IgD-negative memory B cell (primary cell): ENCODE measurements at regions not wholly inside any gene's neighbourhood (a gene's known extent, or its start where the extent isn't known, plus 50 kb on each side); places are given as distances from the start of the nearest gene placed in this dataset.

ENCODE experiments used
- H3K27ac Mint-ChIP-seq, 3 donors: one replicate each; pipeline ENCODE4 v1.8.0; 2020 to 2022; ENCODE audit warnings: mild to moderate bottlenecking in 3 of 3, mixed read lengths in 3 of 3, moderate library complexity in 1 of 3
- H3K27me3 Mint-ChIP-seq: one replicate; pipeline ENCODE4 v1.8.0; 2021; ENCODE audit warnings: mixed read lengths
- H3K36me3 Mint-ChIP-seq: one replicate; pipeline ENCODE4 v1.8.0; 2020; ENCODE audit warnings: mild to moderate bottlenecking, mixed read lengths
- H3K4me1 Mint-ChIP-seq, 3 donors: one replicate each; pipeline ENCODE4 v1.8.0; 2020 to 2022; ENCODE audit warnings: mixed read lengths in 3 of 3, mild to moderate bottlenecking in 1 of 3
- H3K4me3 Mint-ChIP-seq, 4 donors: one replicate each; pipeline ENCODE4 v1.8.0; 2020 to 2022; ENCODE audit warnings: mild to moderate bottlenecking in 4 of 4, mixed read lengths in 4 of 4, moderate library complexity in 3 of 4
- H3K9me3 Mint-ChIP-seq, 3 donors: one replicate each; pipeline ENCODE4 v1.8.0; 2020 to 2021; ENCODE audit warnings: mixed read lengths in 3 of 3, mild to moderate bottlenecking in 1 of 3

DNA sequence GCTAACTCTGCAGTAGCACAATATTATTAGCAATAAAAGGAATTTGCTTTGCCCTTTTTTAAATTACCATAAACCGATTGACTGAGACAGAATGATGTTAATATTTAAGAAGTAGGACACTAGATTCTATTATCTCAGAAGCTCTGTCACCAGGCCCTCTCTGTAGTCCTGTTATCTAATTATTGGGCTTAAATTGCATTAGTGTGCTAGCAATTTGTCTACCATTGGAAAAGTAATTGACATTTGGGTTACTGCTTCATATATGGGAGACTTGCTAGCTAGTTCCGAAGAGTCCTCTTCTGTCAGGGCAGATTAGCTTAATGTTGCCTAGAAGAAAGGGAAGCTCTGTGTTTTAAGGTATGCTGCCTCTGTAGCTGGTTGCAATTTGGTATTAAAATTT is 1107.3 kb upstream of the EEF2KMT start:
- H3K4me1 Mint-ChIP-seq, result no peaks in the 10 kb centered on the region
- no peak overlapping the region for H3K27ac Mint-ChIP-seq
- peaks cover 6 to 18% (median 11%) of the 10 kb centered on the region in 3 donors for H3K9me3 Mint-ChIP-seq
- no peak overlapping the region for H3K4me3 Mint-ChIP-seq
- no peaks in the 10 kb centered on the region for H3K36me3 Mint-ChIP-seq
- no peaks in the 10 kb centered on the region for H3K27me3 Mint-ChIP-seq

DNA sequence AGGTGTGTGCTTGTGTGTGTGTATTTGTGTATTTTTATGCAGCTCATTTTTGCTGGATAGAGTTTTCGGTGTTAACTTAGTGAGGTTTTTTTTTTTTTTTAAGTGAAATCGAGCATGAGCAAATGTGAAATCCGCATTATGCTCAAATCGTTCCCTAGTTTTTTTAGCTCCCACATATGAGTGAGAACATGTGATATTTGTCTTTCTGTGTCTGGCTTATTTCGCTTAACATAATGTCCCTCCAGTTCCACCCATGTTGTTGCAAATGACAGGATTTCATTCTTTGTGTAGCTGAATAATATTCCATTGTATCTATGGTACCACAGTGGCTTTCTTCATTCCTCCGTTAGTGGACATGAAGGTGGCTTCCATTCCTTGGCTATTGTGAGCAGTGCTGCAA is 1103.3 kb upstream of the EEF2KMT start:
- Mint-ChIP-seq H3K27ac (no peak overlapping the region), H3K36me3 (no peaks in the 10 kb centered on the region), H3K27me3 (no peaks in the 10 kb centered on the region), H3K4me3 (no peak overlapping the region), H3K4me1 (no peaks in the 10 kb centered on the region), H3K9me3 (peaks cover 3 to 25% (median 6%) of the 10 kb centered on the region in 3 donors)

DNA sequence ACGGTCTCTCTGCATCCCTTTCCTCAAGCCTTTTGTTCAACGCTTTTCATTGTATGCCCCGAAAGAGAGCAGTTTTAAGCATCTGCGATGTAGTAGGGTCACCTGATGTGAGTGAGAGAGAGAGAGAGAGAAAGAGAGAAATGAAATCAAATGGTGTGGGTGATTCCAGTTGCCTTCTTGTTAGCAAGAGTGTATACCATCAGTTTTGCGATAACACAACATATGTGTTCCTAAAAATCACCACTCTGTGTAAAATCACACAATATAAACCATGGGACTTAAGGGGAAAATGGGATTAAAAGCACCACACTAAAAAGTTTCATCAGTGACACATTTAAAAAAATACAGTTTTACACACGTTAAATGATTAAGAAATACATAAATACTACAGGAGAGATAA is 1102.7 kb upstream of the EEF2KMT start:
- Mint-ChIP-seq H3K4me3 (no peak overlapping the region), H3K27ac (no peak overlapping the region), H3K9me3 (peaks cover 3 to 25% (median 6%) of the 10 kb centered on the region in 3 donors), H3K27me3 (no peaks in the 10 kb centered on the region), H3K36me3 (no peaks in the 10 kb centered on the region), H3K4me1 (no peaks in the 10 kb centered on the region)

DNA sequence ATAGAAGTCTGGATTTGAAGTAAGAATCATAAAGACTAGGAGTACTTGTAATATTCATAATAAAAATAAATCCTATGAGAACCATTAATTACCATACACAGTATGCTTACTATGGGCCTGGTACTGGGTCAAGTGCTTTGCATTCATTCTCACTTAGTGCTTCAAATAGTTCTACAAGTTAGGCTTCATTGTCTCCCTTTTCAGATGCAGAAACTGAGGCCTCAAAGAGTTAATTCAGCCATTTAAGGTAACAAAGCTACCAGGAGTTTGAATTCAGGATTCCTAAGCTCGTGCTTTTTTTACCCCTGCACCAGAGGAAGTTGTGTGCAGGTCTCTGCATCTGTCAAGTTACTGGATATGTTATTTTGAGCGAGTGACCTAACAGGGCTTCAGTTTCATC is 1098.4 kb upstream of the EEF2KMT start:
- H3K4me3 Mint-ChIP-seq, result no peak overlapping the region
- no peaks in the 10 kb centered on the region for H3K27me3 Mint-ChIP-seq
- H3K36me3 Mint-ChIP-seq, result no peaks in the 10 kb centered on the region
- peaks cover 3 to 38% (median 10%) of the 10 kb centered on the region in 3 donors for H3K9me3 Mint-ChIP-seq
- H3K4me1 Mint-ChIP-seq, result no peaks in the 10 kb centered on the region
- H3K27ac Mint-ChIP-seq, result no peak overlapping the region

DNA sequence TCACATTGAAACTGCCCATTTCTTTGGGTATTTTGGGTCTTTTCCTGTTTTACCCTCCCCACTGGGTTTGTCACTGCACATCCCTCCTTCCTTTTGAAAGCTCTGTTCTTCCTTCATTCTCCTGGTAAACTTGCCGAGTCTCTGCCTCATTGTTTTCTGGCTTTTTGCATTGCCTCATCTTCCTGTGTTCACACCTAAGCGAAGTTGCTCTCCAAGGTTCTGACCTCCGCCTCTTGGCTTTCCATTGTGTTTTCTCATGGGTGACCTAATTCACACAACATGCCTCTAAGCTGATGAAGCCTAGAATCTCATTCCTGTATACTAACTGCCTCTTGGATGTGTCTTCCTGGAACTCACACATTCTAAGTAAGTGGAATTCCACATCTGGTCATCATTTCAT is 1096.1 kb upstream of the EEF2KMT start:
- Mint-ChIP-seq H3K27ac (no peak overlapping the region), H3K9me3 (peaks cover 0 to 33% (median 10%) of the 10 kb centered on the region in 3 donors), H3K4me3 (no peak overlapping the region), H3K27me3 (no peaks in the 10 kb centered on the region), H3K4me1 (no peaks in the 10 kb centered on the region), H3K36me3 (no peaks in the 10 kb centered on the region)

DNA sequence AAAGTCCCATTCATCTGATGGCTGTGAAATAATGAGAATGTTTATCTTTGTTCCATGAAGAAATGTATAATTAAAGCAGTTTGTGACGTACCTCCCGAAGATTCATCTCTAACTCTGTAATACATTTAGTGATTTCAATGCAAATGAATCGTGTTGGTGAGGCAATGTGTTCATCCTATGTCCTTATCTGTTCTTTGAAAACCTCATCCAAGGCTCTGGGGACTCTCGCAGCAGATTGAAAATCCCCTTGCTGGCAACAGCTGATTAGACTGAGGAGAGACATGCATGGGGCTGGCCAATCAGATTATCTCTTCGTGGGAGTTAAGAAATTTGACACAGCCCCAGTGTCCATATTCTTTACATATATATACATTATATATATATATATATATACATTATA is 1095.4 kb upstream of the EEF2KMT start:
- no peaks in the 10 kb centered on the region for H3K4me1 Mint-ChIP-seq
- H3K36me3 Mint-ChIP-seq, result no peaks in the 10 kb centered on the region
- no peak overlapping the region for H3K4me3 Mint-ChIP-seq
- peaks cover 0 to 33% (median 10%) of the 10 kb centered on the region in 3 donors for H3K9me3 Mint-ChIP-seq
- no peaks in the 10 kb centered on the region for H3K27me3 Mint-ChIP-seq
- no peak overlapping the region for H3K27ac Mint-ChIP-seq

DNA sequence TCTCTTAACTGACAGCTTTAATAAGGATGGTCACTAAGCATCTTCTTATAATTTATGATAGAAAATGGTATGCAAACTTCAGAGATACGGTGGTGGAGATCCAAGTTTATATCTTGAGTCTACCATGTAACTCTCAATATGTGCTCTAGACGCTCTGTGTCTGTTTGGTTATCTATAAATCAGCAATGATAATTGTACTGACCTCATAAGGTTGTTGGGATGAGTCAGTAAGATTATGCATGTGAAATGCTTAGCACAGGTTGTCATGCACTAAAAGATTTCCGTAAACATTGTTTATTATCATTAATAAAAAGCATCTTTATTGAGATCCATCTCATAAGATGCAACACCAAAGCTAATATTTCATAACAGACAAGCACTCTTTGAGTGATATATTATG is 1094.9 kb upstream of the EEF2KMT start:
- Mint-ChIP-seq H3K27me3 (no peaks in the 10 kb centered on the region), H3K4me1 (no peaks in the 10 kb centered on the region), H3K4me3 (no peak overlapping the region)

DNA sequence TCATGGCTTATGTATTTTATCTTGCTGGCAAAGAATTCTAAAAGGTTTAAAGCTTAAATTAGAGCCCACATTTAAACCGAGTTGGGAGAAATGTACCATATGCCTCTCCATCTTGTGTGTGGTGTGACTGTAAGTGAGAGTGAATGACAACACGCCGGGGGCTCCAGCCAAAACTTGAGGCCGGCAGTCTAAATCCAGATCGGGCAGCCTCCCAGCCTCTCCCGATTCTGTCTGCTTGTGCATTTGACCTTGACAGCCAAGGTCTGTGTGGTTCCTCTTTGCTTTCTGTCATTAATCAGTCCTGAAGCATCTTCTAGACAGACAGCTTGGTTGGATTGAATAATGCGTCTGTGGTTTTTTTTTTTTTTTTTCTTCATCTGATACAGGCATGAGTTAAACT is 1093.2 kb upstream of the EEF2KMT start:
- Mint-ChIP-seq H3K27ac (no peak overlapping the region), H3K9me3 (peaks cover 0 to 27% (median 10%) of the 10 kb centered on the region in 3 donors), H3K36me3 (no peaks in the 10 kb centered on the region), H3K27me3 (no peaks in the 10 kb centered on the region), H3K4me3 (no peak overlapping the region), H3K4me1 (no peaks in the 10 kb centered on the region)

More for the DNA sequence above, 1094.9 kb upstream of the EEF2KMT start:
- H3K9me3 Mint-ChIP-seq, result peaks cover 0 to 30% (median 10%) of the 10 kb centered on the region in 3 donors
- H3K27ac Mint-ChIP-seq, result no peak overlapping the region
- no peaks in the 10 kb centered on the region for H3K36me3 Mint-ChIP-seq

DNA sequence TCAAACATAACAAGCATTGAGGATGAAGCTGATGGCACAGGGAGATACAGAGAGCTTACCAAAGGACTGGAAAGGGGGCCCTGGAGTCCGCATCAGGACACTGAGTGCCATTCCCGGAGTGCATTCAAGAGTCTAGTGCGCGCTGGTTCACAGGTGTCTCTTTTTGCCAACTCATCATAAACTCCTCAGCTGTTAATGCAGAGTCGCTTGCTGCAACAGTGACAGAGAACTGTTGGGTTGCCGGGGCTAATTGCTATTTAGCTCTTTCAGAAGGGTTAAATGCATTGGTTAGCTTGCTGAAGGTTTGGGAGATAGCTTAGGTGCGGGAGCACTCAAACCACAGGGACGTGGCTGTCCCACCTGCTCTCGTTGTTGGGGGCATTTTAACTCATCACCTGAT is 1091.6 kb upstream of the EEF2KMT start:
- H3K9me3 Mint-ChIP-seq, result peaks cover 0 to 25% (median 11%) of the 10 kb centered on the region in 3 donors
- no peak overlapping the region for H3K27ac Mint-ChIP-seq
- no peaks in the 10 kb centered on the region for H3K27me3 Mint-ChIP-seq
- H3K4me1 Mint-ChIP-seq, result no peaks in the 10 kb centered on the region
- H3K4me3 Mint-ChIP-seq, result no peak overlapping the region
- no peaks in the 10 kb centered on the region for H3K36me3 Mint-ChIP-seq

DNA sequence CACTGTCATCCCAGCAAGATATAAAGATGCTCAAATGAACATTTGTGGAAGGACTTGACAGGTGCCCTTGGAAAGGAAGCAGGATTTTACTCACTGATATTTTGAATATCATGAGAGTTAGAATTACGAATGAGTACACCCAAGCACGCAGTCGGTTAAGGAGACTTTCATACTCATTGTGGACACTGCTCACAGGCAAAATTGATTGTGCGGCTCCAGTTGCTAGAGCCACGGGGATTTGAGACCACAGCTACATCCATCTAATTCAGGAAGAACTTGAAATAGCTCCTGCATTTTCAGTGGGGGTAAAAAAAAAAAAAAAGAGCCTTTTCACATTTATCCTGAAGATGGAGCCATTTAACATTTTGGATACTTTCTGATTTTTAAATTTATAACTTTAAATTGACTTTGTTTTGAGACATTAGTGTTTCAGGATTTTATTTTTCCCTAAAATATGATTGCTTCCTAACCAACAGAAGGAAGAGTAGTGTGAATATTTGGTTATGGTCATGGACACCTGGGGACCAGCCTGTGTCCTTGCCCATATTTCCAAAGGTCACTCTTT is 1080.1 kb upstream of the EEF2KMT start:
- H3K9me3 Mint-ChIP-seq, result peaks cover 6 to 7% (median 6%) of the 10 kb centered on the region in 3 donors
- no peaks in the 10 kb centered on the region for H3K4me1 Mint-ChIP-seq
- no peak overlapping the region for H3K4me3 Mint-ChIP-seq
- H3K27me3 Mint-ChIP-seq, result no peaks in the 10 kb centered on the region
- H3K36me3 Mint-ChIP-seq, result no peaks in the 10 kb centered on the region
- H3K27ac Mint-ChIP-seq, result no peak overlapping the region

DNA sequence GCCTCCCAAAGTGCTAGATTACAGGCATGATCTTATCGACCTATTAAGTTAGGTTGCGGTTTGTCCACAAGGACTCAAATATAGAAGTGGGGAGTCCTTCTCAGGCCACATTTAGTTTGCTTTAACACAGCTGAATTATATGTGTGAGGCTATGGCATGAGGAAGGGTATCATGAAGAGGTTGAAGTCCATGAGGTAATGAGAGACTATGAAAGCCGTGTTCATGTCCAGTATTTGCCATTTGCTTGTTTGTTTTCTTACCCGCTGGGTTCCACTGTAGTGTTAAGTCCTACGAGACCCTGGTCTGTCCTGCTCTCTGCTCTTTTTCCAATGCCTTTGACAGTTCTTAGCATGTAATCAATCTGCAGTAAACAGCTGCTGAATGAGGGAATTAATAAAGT is 1072.4 kb upstream of the EEF2KMT start:
- H3K36me3 Mint-ChIP-seq, result no peaks in the 10 kb centered on the region
- H3K27me3 Mint-ChIP-seq, result no peaks in the 10 kb centered on the region
- H3K4me1 Mint-ChIP-seq, result no peaks in the 10 kb centered on the region
- H3K9me3 Mint-ChIP-seq, result peaks cover 5 to 8% (median 5%) of the 10 kb centered on the region in 3 donors
- H3K4me3 Mint-ChIP-seq, result no peak overlapping the region
- H3K27ac Mint-ChIP-seq, result no peak overlapping the region

DNA sequence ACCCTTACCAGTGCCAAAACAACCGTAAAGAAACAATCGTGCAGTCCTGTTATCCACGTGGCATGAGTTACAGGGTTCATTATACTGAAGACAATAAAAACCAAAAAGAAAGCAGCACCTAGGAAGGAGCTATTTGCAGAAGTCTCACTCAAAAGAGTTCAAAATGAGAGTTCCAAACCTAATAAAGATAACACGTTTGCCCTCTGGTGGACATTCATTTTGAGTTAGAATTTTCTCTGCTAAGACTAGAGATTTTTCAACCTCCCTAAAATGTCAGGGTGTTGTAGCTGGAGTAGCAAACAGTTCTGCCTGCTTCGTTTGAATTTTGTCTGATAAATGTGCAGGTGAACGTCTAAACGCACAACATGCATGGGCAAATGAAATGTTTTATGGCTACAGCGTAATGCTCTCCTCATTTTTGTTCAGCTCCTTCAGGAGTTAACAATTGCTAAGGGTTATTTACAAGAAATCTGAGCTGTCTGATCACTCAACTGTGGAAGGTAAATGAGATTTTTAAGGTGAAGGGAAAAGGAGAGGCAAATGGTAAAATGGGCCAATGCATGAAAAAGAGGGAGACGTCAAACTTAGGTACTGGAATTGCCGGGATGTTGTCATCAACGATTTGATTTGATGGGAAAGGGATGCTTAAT is 1067.9 kb upstream of the EEF2KMT start:
- Mint-ChIP-seq H3K27ac (no peak overlapping the region), H3K4me3 (no peak overlapping the region), H3K4me1 (no peaks in the 10 kb centered on the region), H3K9me3 (peaks cover 4 to 9% (median 8%) of the 10 kb centered on the region in 3 donors), H3K36me3 (no peaks in the 10 kb centered on the region), H3K27me3 (no peaks in the 10 kb centered on the region)

DNA sequence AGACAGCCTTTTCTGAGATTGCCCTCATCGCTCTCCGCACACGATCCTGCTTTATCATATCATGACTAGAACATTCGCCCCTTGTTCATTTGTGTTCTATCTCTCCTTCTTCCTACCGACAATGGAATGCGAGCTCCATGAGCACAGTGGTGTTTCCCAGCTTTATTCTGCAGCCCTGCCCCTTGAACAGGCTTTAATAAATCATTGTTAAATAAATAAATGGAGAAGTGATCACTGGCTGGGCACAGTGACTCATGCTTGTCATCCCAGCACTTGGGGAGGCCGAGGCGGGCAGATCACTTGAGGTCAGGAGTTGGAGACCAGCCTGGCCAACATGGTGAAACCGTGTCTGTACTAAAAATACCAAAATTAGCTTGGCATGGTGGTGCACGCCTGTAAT is 1063.3 kb upstream of the EEF2KMT start:
- no peak overlapping the region for H3K4me3 Mint-ChIP-seq
- H3K36me3 Mint-ChIP-seq, result no peaks in the 10 kb centered on the region
- peaks cover 2 to 9% (median 7%) of the 10 kb centered on the region in 3 donors for H3K9me3 Mint-ChIP-seq
- no peak overlapping the region for H3K27ac Mint-ChIP-seq
- no peaks in the 10 kb centered on the region for H3K27me3 Mint-ChIP-seq
- H3K4me1 Mint-ChIP-seq, result no peaks in the 10 kb centered on the region

DNA sequence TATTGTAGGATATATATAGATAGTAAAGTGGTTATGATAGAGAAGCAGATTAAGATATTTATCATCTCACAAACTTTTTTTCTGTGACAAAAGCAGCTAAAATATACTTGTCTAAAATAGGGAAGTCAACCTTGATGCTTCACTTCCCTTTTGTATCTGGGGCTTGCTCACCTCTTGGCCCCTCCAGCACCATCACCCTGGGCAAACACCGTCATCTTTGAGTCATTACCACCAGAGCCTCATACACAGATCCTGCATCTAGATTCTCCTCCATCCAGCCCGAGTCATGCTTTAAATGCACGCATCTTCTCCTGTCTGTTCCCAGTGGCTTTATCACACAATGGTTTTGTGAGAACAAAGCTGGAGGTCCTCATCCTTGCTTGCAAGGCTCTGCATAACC is 1062.7 kb upstream of the EEF2KMT start:
- H3K4me3 Mint-ChIP-seq, result no peak overlapping the region
- no peak overlapping the region for H3K27ac Mint-ChIP-seq
- no peaks in the 10 kb centered on the region for H3K4me1 Mint-ChIP-seq
- peaks cover 2 to 5% (median 3%) of the 10 kb centered on the region in 3 donors for H3K9me3 Mint-ChIP-seq
- H3K36me3 Mint-ChIP-seq, result no peaks in the 10 kb centered on the region
- H3K27me3 Mint-ChIP-seq, result no peaks in the 10 kb centered on the region

DNA sequence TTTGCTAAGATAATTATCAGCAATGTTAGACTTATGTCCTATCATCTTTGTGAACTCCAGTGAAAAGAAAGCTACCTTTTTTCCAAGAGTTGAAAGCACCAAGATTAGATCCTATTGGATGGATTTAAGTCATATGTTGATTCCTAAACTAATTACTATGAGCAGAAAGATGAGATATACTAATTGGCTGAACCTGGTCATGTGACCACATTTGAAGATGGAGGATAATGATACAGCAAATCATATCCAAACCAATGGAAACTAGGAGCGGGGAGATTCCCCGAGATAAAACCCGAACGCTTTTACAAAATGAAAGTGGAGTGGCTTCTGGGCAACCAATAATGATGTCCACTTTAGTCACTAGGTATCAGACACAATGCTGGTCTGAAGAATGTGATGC is 1060.2 kb upstream of the EEF2KMT start:
- H3K27me3 Mint-ChIP-seq, result no peaks in the 10 kb centered on the region
- H3K27ac Mint-ChIP-seq, result no peak overlapping the region
- H3K36me3 Mint-ChIP-seq, result no peaks in the 10 kb centered on the region
- peaks cover 0 to 8% (median 0%) of the 10 kb centered on the region in 3 donors for H3K9me3 Mint-ChIP-seq
- H3K4me3 Mint-ChIP-seq, result no peak overlapping the region
- no peaks in the 10 kb centered on the region for H3K4me1 Mint-ChIP-seq

DNA sequence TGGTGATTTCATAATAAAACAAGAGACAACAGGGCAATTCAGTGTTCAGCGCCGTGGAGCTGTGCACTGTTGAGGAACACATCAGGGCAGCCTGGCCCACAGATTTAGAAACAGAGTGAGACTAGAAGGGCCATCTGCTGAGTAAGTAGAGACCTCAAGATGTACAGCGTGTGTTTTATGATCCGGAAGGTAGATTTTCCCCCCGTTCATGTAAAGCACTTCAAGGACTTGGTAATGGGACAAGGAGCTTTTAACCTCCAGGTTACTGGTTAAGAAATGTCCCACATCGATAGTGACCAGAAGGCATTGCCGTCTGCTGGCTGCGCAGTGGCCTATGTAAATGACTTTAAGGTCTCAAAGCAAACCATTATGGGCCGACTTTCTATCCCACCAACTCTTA is 1057.7 kb upstream of the EEF2KMT start:
- peaks cover 0 to 8% (median 0%) of the 10 kb centered on the region in 3 donors for H3K9me3 Mint-ChIP-seq
- H3K36me3 Mint-ChIP-seq, result no peaks in the 10 kb centered on the region
- H3K4me3 Mint-ChIP-seq, result no peak overlapping the region
- no peak overlapping the region for H3K27ac Mint-ChIP-seq
- H3K27me3 Mint-ChIP-seq, result no peaks in the 10 kb centered on the region
- no peaks in the 10 kb centered on the region for H3K4me1 Mint-ChIP-seq
